DMS 273 treated with DMSO at 0.1 percent for 48 hours (cell line): ENCODE measurements at regions not wholly inside any gene's neighbourhood (a gene's known extent, or its start where the extent isn't known, plus 50 kb on each side); places are given as distances from the start of the nearest gene placed in this dataset.
"Not testable (repeated sequence)": the region's sequence is repeated elsewhere in the genome, so short reads cannot be mapped to it uniquely, and the experiment has no call there.

ENCODE experiments used
- DNase-seq: peaks from one replicate; lab custom pipeline; 2025; lab: John Stamatoyannopoulos, UW

GRCh38 chr2:90069290-90069894 lies 1377.9 kb downstream of the RPIA start:
- DNase-seq = no peak

DNA sequence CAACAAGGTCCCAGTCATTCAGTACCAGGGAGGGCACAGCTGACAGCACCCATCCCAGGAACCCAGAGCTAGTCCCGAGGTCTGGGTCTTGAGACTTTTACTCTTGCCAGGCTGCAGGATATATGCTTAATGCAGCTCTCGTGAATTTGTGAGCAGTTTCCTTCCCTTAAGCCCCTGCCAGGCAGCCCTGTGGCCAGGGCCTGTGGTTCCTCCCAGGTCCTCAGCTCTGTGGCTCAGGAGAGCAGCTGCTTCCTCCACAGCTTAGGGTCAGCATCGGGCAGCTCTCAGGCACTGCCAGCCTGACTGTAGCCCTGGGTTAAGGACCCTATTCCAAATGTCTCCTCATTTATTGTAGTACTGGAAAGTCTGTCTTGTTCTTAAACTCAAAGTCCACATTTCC lies 1384.8 kb downstream of the RPIA start:
- DNase-seq = no peak

GRCh38 chr2:90077948-90078347 lies 1386.5 kb downstream of the RPIA start:
- DNase-seq = no peak

DNA sequence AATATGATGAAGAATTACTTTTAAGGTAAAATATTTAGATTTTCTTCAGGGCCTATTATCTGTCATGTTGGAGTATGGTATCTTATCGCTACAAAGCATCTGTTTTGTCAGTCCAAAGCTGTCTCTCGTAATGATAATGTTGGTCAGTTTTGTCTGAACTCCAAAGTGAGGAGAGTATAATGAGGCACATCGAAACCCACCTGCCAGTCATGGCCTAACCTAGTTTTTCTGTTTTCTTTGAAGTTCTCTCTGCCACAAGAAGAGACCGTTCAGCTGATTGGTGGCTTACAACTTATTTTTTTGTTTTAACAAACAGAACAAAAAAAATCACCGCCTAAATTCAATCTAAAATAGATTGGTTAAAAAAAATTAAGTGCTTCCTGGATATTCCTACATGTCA lies 1387.9 kb downstream of the RPIA start:
- DNase-seq = no peak

- not testable (repeated sequence) for DNase-seq
These were observed 1396.3 kb downstream of the RPIA start for GRCh38 chr2:90087792-90088191.

DNA sequence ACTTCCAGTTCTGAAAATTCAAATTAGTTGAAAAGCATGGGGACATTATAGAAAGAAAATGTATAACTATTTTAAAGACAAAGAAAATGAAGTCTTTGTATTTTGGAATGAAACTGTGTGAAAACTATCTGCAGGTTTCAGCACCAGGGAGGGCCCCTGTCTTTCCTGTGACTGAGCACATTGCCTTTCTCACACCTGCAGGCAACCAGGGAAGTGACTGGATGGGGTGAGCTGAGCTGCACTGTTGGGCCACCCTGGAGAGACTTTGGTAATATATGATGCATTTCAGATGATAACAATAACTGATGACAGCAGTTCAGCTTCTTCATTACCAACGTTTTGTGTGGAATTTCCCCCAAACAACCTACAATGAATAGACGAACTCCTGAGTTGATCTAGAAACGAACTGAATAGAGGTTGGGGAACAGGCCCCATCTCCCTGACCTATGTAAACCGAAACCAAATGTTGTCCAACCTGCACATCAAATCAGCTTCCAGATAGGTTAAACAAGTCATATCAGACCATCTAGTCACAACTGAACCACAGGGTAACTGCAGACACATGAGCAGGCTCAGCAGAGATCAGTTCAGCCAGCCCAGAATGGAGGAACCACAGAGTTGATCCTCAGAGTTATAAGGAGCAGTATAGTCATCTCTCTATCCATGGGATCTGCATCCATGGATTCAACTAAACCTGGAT lies 1402.2 kb downstream of the RPIA start:
- DNase-seq = not testable (repeated sequence)

DNA sequence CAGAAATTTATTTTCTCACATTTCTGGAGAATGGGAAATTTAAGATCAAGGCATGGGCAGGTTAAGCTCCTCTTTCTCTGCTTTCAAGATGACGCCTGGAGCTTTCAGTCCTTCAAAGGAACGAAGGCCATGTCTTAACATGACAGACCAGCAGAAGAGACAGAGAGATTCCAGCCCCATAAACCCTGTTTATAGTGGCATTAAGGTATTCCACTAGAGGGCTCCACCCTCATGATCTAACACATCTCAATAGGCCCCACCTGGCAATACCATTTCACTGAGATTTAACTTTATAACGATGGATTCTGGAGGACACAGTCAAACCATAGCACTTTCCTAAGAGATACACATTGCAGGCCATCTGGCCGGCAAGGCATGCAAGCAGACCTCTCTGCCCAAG lies 1406.1 kb downstream of the RPIA start:
- DNase-seq = not testable (repeated sequence)

DNA sequence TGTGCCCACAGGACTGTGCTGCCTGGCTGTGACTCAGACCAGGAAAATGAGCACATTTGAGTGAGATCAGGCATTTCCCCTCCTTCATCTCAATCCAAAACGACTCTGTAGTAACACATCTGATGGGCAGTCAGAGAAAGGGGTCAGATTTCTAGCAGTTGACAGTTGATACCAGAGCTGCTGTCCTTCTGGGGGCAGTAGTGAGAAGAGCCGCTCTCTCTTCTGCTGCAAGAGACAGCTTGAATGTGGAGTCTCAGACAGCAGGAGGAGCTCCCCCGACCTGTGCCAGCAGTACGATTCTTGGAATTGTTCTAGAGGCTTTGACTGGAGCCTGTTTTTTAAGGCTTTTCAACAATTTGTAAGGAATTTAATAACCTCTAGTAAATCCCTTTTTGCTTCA lies 1413.7 kb downstream of the RPIA start:
- DNase-seq = not testable (repeated sequence)

- not testable (repeated sequence) for DNase-seq
These were observed 1431.9 kb downstream of the RPIA start for GRCh38 chr2:90123409-90123808.

DNA sequence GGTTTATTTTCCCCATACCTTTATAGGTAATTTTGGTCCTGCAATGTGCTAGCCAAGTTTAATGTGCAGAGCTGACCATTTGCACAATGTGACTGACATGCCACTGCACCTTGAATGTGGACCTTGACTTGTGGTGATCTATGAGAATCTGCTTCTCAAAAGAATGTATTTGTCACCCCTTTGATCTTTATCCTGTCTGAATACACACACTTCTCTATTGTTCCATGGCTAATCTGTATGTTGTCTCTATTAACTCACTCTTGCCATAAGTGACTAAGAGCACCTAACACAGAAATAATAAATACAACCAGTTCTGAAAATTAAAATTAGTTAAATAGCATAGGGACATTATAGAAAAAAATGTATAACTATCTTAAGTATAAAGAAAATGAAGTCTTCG lies 1447.6 kb downstream of the RPIA start:
- DNase-seq = not testable (repeated sequence)

DNA sequence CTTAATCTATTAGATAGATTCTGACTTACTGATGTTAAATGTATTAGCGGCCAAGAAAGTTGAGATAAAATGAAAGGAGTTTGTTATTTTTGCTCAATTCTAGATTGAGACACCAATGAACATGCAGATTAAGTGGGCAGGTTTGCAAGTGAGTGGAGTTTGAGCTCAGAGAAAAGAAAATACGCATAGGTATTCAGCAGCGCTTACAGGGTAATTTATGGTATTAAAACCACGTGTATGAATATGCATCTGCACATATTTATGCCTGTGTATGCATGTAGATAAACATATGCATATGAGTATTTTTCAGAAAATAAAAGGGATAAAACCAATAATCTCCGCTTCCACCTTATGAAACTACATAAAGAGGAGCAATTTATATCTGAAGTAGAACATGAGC lies 1450.1 kb downstream of the RPIA start:
- DNase-seq = not testable (repeated sequence)

DNA sequence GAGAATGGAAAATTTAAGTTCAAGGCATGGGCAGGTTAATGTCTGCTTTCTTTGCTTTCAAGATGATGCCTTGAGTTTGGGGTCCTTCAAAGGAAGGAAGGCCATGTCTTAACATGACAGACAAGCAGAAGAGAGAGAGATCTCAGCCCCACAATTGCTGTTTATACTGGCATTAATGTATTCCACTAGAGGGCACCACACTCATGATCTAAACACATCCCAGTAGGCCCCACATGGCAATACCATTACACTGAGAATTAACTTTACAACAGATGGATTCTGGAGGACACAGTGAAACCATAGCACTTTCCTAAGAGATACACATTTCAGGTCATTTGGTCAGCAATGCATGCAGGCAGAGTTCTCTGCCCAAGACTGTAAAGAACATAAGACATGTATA lies 1460.3 kb downstream of the RPIA start:
- not testable (repeated sequence) for DNase-seq

GRCh38 chr2:90170978-90171377 lies 1479.5 kb downstream of the RPIA start:
- not testable (repeated sequence) for DNase-seq

DNA sequence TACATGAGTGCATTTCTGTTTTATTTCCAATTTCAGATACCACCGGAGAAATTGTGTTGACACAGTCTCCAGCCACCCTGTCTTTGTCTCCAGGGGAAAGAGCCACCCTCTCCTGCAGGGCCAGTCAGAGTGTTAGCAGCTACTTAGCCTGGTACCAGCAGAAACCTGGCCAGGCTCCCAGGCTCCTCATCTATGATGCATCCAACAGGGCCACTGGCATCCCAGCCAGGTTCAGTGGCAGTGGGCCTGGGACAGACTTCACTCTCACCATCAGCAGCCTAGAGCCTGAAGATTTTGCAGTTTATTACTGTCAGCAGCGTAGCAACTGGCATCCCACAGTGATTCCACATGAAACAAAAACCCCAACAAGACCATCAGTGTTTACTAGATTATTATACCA lies 1481.6 kb downstream of the RPIA start:
- not testable (repeated sequence) for DNase-seq

DNA sequence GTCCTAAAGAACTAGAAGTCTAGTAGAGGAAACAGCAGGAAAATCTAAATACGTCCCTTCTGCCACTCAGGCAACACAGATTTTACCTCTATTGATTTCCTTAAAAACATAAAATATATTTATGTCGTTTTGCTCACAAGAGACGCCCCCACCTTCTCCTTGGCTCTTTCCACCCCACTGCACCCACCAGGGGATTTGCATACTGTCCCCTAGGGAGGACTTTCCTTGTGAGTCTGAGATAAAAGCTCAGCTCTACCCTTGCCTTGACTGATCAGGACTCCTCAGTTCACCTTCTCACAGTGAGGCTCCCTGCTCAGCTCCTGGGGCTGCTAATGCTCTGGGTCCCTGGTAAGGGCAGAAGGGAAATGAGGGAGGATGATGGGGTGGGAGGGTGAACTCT lies 1488.1 kb downstream of the RPIA start:
- not testable (repeated sequence) for DNase-seq

DNA sequence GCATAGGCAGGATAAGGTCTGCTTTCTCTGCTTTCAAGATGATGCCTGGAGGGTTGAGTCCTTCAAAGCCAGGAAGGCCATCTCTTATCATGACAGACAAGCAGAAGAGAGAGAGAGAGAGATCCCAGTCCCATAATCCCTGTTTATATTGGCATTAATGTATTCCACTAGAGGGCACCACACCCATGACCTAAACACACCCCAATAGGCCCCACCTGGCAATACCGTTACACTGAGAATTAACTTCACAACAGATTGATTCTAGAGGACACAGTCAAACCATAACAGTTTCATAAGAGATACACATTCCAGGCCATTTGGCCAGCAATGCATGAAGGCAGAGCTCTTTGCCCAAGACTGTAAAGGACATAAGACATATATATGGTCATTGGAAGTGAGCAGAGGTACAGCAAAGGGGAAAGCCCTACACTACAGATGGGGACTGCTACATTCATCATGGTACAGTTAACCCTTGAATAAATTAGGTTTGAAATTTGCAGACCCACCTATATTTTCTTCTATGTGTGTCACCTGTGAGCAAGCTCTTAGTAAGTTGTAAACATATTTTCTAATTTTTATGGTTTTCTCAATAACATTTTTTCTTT lies 1516.1 kb downstream of the RPIA start:
- DNase-seq = peak; percentile 0

DNA sequence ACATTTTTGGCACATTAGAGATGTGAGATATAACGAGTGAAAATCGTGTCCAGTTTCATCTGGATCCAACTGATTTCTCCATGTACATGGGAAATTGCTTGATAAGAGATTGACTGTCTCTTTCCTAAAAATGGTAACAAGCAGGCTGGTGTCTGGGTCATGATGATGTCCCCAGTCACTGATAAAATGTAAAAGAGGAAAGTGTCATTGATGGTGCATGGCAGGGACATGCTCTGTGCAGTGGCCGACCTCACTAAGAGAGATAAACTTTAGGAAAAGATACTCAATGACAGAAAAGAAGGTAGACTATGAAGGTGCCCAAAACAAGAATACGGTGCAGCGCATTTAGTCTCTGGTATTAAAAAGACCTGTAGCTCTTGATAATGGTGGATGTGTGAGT lies 1517.5 kb downstream of the RPIA start:
- DNase-seq = no peak

DNA sequence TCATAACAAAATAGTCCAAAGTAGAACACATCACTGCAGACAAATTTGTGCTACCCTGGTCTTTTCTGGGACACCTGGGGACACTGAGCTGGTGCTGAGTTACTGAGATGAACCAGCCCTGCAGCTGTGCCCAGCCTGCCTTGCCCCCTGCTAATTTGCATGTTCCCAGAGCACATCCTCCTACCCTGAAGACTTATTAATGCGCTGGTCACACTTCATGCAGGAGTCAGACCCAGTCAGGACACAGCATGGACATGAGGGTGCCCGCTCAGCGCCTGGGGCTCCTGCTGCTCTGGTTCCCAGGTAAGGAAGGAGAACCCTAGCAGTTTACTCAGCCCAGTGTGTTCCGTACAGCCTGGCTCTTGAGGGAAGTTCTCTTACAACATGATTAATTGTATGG lies 1518.3 kb downstream of the RPIA start:
- no peak for DNase-seq

- DNase-seq = not testable (repeated sequence)
These were observed 1524.4 kb downstream of the RPIA start for GRCh38 chr2:90215880-90216279.

GRCh38 chr2:90216801-90217200 lies 1525.3 kb downstream of the RPIA start:
- not testable (repeated sequence) for DNase-seq

- not testable (repeated sequence) for DNase-seq
These were observed 1527.1 kb downstream of the RPIA start for GRCh38 chr2:90218534-90218933.

- DNase-seq = not testable (repeated sequence)
These were observed 1529.3 kb downstream of the RPIA start for GRCh38 chr2:90220623-90221299.

DNA sequence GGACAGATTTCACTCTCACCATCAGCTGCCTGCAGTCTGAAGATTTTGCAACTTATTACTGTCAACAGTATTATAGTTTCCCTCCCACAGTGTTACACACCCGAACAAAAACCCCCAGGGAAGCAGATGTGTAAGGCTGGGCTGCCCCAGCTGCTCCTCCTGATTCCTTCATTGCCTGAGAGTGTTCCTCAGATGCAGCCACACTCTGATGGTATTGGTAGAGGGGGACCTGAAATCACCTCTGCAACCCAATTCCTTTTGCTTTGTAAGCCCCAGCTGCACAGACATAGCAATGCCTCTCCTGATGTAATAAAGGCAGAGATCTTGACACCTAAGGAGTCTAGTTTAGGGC lies 1529.8 kb downstream of the RPIA start:
- DNase-seq = no peak
